ENCODE measurements at regions not wholly inside any gene's neighbourhood (a gene's known extent, or its start where the extent isn't known, plus 50 kb on each side); places are given as distances from the start of the nearest gene placed in this dataset.

DNA sequence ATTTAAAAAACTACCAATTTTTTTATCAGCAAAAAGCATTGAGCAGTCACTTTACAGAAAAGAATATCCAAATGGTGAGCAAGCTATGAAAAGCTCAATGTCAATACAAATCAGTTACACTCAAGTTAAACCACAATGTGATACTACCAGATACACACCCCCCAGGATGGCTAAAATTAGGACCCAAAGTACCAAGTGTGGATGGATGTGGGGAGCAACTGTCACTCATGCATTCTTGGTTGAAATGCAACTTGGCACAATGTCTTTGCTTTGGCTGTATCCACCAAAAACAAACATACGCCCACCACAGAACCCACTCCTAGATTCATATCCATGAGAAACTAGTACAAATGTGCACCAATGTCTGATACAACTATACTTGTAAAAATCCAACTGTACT, 120.0 kb upstream of the IRX1 start (continued):
- TF ChIP-seq SP4 (IDR thresholded peaks at IDR 0.05; ENCODE audit: low read length), result no peak
- TF ChIP-seq CREB1 (IDR thresholded peaks at IDR 0.05), result no peak
- TF ChIP-seq RNF2 (IDR thresholded peaks at IDR 0.05; ENCODE audit: borderline replicate concordance, low read depth, low read length, missing control alignments, poor library complexity, severe bottlenecking), result no peak
- no peak for TF ChIP-seq TAF1 (IDR thresholded peaks at IDR 0.05; ENCODE audit: low read depth, low read length)
